Activated CD4-positive, alpha-beta memory T cell treated with anti-CD3 and anti-CD28 coated beads, Interleukin-2, amount 10 ng/mL, durations not matched to agents 7 days and 5 days (primary cell): ENCODE measurements at regions not wholly inside any gene's neighbourhood (a gene's known extent, or its start where the extent isn't known, plus 50 kb on each side); places are given as distances from the start of the nearest gene placed in this dataset.

Experiments
- CTCF ChIA-PET: fragments of 350-600 bp; sonication (Branson Sonifier 250); formaldehyde crosslinking; loops from one replicate; lab custom pipeline; 2021; ENCODE audit warnings: antibody characterized with exemption, inconsistent platforms; lab: Charles Lee
- POLR2A ChIA-PET: fragments of 350-600 bp; sonication (Branson Sonifier 250); formaldehyde crosslinking; loops from one replicate; lab custom pipeline; 2021; ENCODE audit warnings: antibody characterized with exemption; lab: Charles Lee
- DNase-seq: peaks from one replicate; pipeline ENCODE4 v3.0.0-alpha.2; 2020
- H3K27ac Mint-ChIP-seq: one replicate; pipeline ENCODE4 v1.8.0; 2021; ENCODE audit warnings: mild to moderate bottlenecking, mixed read lengths
- H3K27me3 Mint-ChIP-seq: one replicate; pipeline ENCODE4 v1.8.0; 2021; ENCODE audit warnings: mixed read lengths
- H3K36me3 Mint-ChIP-seq: one replicate; pipeline ENCODE4 v1.8.0; 2021; ENCODE audit warnings: low read depth, mixed read lengths
- H3K4me1 Mint-ChIP-seq: one replicate; pipeline ENCODE4 v1.8.0; 2021; ENCODE audit warnings: mixed read lengths
- H3K4me3 Mint-ChIP-seq: one replicate; pipeline ENCODE4 v1.8.0; 2021; ENCODE audit warnings: mild to moderate bottlenecking, mixed read lengths
- H3K9me3 Mint-ChIP-seq: one replicate; pipeline ENCODE4 v1.8.0; 2021; ENCODE audit warnings: mixed read lengths

- Mint-ChIP-seq H3K36me3 (no peaks in the 10 kb centered on the region), H3K27ac (no peak overlapping the region), H3K4me1 (no peaks in the 10 kb centered on the region), H3K4me3 (no peak overlapping the region), H3K27me3 (no peaks in the 10 kb centered on the region), H3K9me3 (no peaks in the 10 kb centered on the region)
- no peak for DNase-seq
- CTCF ChIA-PET: no interaction called here
- POLR2A ChIA-PET: no interaction called here
Observed at GRCh38 chr7:86966916-86967315, 92.5 kb downstream of the ELAPOR2 start.

GRCh38 chr7:86965727-86966120 lies 93.7 kb downstream of the ELAPOR2 start:
- no peak overlapping the region for H3K4me3 Mint-ChIP-seq
- no peaks in the 10 kb centered on the region for H3K36me3 Mint-ChIP-seq
- POLR2A ChIA-PET: no interaction called here
- no peaks in the 10 kb centered on the region for H3K4me1 Mint-ChIP-seq
- no peaks in the 10 kb centered on the region for H3K27me3 Mint-ChIP-seq
- no peak for DNase-seq
- no peak overlapping the region for H3K27ac Mint-ChIP-seq
- no peaks in the 10 kb centered on the region for H3K9me3 Mint-ChIP-seq
- CTCF ChIA-PET: no interaction called here

DNA sequence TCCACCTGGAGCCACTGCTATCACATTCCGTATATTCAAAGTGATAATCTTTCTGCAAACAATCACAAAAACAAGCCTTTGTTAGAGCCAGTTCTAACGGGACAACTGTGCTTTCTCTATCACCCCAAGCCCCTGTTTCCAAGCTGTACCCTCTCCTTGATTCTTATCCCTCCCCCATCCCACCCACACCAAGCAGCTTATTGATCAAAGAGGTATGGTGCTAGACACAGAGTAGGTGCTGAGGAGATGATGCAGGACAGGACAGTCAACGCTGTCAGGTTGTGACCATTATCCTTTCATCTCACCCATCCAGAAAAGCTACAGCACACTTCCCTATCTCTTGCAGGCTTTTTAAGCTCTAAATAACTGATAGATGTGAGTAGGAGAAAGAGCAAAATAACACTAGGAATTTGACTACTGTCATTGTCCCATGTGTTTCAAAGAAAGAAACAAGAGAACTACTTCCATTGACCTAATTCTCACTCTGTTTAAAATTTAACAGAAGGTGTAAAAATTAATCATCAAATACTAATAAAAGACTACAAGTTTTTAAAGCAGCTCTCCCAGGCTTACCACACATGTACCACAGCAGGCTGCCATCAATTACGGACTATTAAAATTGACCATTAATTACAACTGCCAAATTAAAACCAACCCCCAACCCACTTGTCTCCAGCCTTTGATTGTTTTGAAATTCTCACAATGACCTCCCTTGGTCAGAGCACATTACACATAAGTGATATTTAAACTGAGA lies 94.3 kb downstream of the ELAPOR2 start:
- H3K36me3 Mint-ChIP-seq: no peaks in the 10 kb centered on the region
- no peaks in the 10 kb centered on the region for H3K9me3 Mint-ChIP-seq
- no peaks in the 10 kb centered on the region for H3K4me1 Mint-ChIP-seq
- H3K27me3 Mint-ChIP-seq: no peaks in the 10 kb centered on the region
- POLR2A ChIA-PET: no interaction called here
- CTCF ChIA-PET: no interaction called here
- no peak for DNase-seq
- H3K27ac Mint-ChIP-seq: no peak overlapping the region
- no peak overlapping the region for H3K4me3 Mint-ChIP-seq

- Mint-ChIP-seq H3K4me1 (no peaks in the 10 kb centered on the region), H3K27me3 (no peaks in the 10 kb centered on the region), H3K27ac (no peak overlapping the region), H3K9me3 (no peaks in the 10 kb centered on the region), H3K4me3 (no peak overlapping the region), H3K36me3 (no peaks in the 10 kb centered on the region)
- ChIA-PET CTCF (no interaction called here), POLR2A (no interaction called here)
- no peak for DNase-seq
Observed at GRCh38 chr7:86963599-86964230, 95.7 kb downstream of the ELAPOR2 start.

DNA sequence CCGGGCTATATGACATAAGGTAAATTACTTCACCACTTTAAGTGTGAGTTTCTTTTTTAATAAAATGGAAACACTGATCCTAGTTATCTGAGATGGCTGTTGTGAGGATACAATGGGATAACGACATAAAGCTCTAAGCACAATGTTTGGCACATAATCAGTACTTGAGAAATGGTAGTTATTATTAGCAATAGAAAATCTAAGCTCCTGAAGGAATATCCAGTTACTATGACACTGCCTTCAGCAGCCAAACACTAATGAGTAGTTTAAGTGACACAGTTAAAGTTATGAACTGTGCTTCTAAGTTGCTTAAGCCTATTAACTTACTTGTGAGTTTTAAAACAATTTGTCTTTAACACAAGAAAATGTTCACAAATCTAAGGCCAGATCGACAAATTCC lies 96.8 kb downstream of the ELAPOR2 start:
- no peaks in the 10 kb centered on the region for H3K27me3 Mint-ChIP-seq
- no peaks in the 10 kb centered on the region for H3K4me1 Mint-ChIP-seq
- DNase-seq: no peak
- CTCF ChIA-PET: no interaction called here
- no peak overlapping the region for H3K4me3 Mint-ChIP-seq
- POLR2A ChIA-PET: no interaction called here
- H3K36me3 Mint-ChIP-seq: no peaks in the 10 kb centered on the region
- H3K9me3 Mint-ChIP-seq: no peaks in the 10 kb centered on the region
- H3K27ac Mint-ChIP-seq: no peak overlapping the region

DNA sequence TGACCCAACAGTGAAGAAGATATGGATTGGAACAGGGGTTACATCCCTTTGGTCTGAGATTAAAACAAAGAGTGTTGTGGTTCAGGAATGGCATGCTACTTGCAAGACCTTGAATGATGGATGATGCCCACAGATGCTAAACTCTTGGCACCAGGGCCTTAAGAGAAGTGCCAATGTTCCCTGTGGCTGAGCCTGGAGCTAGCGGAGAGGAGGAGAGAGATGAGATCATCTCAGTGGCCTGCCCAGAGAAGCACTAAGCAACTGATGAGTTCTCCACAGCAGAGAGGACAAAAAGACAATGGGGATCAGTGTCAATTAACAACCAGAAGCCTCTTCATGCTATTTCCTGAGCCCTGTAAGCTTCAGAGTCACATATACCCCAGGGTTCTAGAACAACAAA lies 97.8 kb downstream of the ELAPOR2 start:
- ChIA-PET POLR2A (no interaction called here), CTCF (no interaction called here)
- no peaks in the 10 kb centered on the region for H3K9me3 Mint-ChIP-seq
- H3K4me3 Mint-ChIP-seq: no peak overlapping the region
- no peak for DNase-seq
- no peaks in the 10 kb centered on the region for H3K36me3 Mint-ChIP-seq
- peaks cover 2% of the 10 kb centered on the region for H3K27me3 Mint-ChIP-seq
- no peak overlapping the region for H3K27ac Mint-ChIP-seq
- no peaks in the 10 kb centered on the region for H3K4me1 Mint-ChIP-seq

- H3K4me3 Mint-ChIP-seq: no peak overlapping the region
- H3K27me3 Mint-ChIP-seq: peaks cover 2% of the 10 kb centered on the region
- peaks cover 2% of the 10 kb centered on the region for H3K4me1 Mint-ChIP-seq
- no peak overlapping the region for H3K27ac Mint-ChIP-seq
- no peaks in the 10 kb centered on the region for H3K36me3 Mint-ChIP-seq
- H3K9me3 Mint-ChIP-seq: no peaks in the 10 kb centered on the region
- POLR2A ChIA-PET: no interaction called here
- CTCF ChIA-PET: no interaction called here
- DNase-seq: no peak
Observed at GRCh38 chr7:86958380-86958779, 101.1 kb downstream of the ELAPOR2 start.

- ChIA-PET CTCF (interaction anchor here (1.4 kb wide), 1 partner anchor 41 kb away, joined by 3 read pairs; no protein-coding TSS in a partner anchor), POLR2A (no interaction called here)
- no peak for DNase-seq
- no peaks in the 10 kb centered on the region for H3K9me3 Mint-ChIP-seq
- H3K27ac Mint-ChIP-seq: no peak overlapping the region
- H3K4me3 Mint-ChIP-seq: no peak overlapping the region
- H3K27me3 Mint-ChIP-seq: peaks cover 2% of the 10 kb centered on the region
- H3K36me3 Mint-ChIP-seq: no peaks in the 10 kb centered on the region
- peaks cover 2% of the 10 kb centered on the region for H3K4me1 Mint-ChIP-seq
Observed at GRCh38 chr7:86956567-86956966, 102.9 kb downstream of the ELAPOR2 start.

GRCh38 chr7:86955895-86956503 lies 103.5 kb downstream of the ELAPOR2 start:
- peaks cover 2% of the 10 kb centered on the region for H3K4me1 Mint-ChIP-seq
- no peaks in the 10 kb centered on the region for H3K36me3 Mint-ChIP-seq
- H3K27me3 Mint-ChIP-seq: peaks cover 2% of the 10 kb centered on the region
- H3K9me3 Mint-ChIP-seq: no peaks in the 10 kb centered on the region
- DNase-seq: no peak
- CTCF ChIA-PET: interaction anchor here (1.4 kb wide), 1 partner anchor 40 kb away, joined by 3 read pairs; no protein-coding TSS in a partner anchor
- POLR2A ChIA-PET: no interaction called here
- no peak overlapping the region for H3K27ac Mint-ChIP-seq
- H3K4me3 Mint-ChIP-seq: no peak overlapping the region

DNA sequence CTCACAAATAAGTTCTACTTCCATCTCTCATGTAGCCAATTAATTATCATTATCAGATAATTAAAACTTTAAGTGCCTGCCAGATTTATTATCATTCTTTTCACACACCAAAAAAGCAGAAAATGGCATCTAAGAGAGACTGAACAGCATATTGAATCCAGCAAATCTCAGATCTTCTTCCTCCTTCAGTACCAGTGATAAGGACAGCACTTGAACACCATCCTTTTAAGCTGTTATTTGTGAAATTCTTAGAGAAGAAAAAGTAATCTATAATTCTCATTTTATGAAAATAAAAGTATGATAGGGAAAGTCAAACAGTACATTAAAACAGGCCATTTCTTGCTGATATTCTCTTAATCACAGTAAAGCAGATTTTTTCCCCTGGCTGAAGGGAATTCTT lies 104.5 kb downstream of the ELAPOR2 start:
- no peaks in the 10 kb centered on the region for H3K9me3 Mint-ChIP-seq
- no peak overlapping the region for H3K27ac Mint-ChIP-seq
- ChIA-PET CTCF (no interaction called here), POLR2A (no interaction called here)
- no peak for DNase-seq
- no peaks in the 10 kb centered on the region for H3K36me3 Mint-ChIP-seq
- H3K4me3 Mint-ChIP-seq: no peak overlapping the region
- H3K27me3 Mint-ChIP-seq: peaks cover 2% of the 10 kb centered on the region
- peaks cover 2% of the 10 kb centered on the region for H3K4me1 Mint-ChIP-seq

DNA sequence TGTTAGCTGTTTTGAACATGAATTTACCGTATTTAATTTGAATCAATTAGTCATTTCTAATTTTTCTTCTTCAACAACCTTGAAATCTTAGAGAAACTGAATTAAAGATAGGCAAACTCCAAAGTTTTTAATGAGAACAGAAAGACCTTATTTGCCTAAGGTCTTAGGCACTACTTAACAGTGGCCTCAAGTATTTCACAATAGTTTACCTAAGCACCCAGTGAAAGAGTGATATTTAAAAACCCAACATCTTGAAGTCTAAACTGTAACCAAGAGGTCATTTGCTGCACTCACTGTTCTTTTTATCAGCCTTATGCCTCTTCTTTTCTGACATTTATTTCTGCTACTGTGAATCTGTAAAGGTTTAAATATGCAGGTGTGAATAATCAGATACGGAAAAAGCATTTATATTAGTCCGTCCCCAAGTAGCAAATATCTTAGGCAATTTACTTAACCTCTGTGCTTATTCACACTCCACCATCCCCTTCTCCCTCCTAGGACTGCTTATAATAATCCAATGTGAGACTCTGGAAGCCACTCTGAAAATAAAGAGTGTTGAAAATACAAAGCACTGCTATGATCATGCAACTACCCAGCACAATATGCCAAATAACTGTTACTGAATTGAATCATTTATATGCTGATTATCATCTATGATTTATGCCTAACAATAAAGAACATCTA lies 105.7 kb downstream of the ELAPOR2 start:
- Mint-ChIP-seq H3K4me3 (no peak overlapping the region), H3K9me3 (no peaks in the 10 kb centered on the region), H3K4me1 (peaks cover 2% of the 10 kb centered on the region), H3K27ac (no peak overlapping the region), H3K36me3 (no peaks in the 10 kb centered on the region), H3K27me3 (peaks cover 2% of the 10 kb centered on the region)
- DNase-seq: no peak
- CTCF ChIA-PET: no interaction called here
- POLR2A ChIA-PET: interaction anchor here (1.5 kb wide), 1 partner anchor 198 kb away, joined by 3 read pairs; the partner anchor contains the start of gene DMTF1

- Mint-ChIP-seq H3K27me3 (peaks cover 2% of the 10 kb centered on the region), H3K4me3 (no peak overlapping the region), H3K36me3 (no peaks in the 10 kb centered on the region), H3K27ac (no peak overlapping the region), H3K4me1 (peaks cover 2% of the 10 kb centered on the region), H3K9me3 (no peaks in the 10 kb centered on the region)
- ChIA-PET POLR2A (interaction anchor here (1.5 kb wide), 1 partner anchor 199 kb away, joined by 3 read pairs; the partner anchor contains the start of gene DMTF1), CTCF (no interaction called here)
- DNase-seq: no peak
Observed at GRCh38 chr7:86953219-86953618, 106.2 kb downstream of the ELAPOR2 start.

- POLR2A ChIA-PET: interaction anchor here (1.5 kb wide), 1 partner anchor 200 kb away, joined by 3 read pairs; the partner anchor contains the start of gene DMTF1
- Mint-ChIP-seq H3K4me1 (peaks cover 2% of the 10 kb centered on the region), H3K27ac (no peak overlapping the region), H3K36me3 (no peaks in the 10 kb centered on the region), H3K27me3 (no peaks in the 10 kb centered on the region), H3K4me3 (no peak overlapping the region), H3K9me3 (no peaks in the 10 kb centered on the region)
- no peak for DNase-seq
- CTCF ChIA-PET: no interaction called here
Observed at GRCh38 chr7:86951895-86952294, 107.6 kb downstream of the ELAPOR2 start.
